GM21447 (cell line): ENCODE measurements at regions not wholly inside any gene's neighbourhood (a gene's known extent, or its start where the extent isn't known, plus 50 kb on each side); places are given as distances from the start of the nearest gene placed in this dataset.

Experiments used
- ATAC-seq: cut with Tn5 transposase; IDR thresholded peaks from one replicate; pipeline ENCODE4 v1.9.1; 2021; ENCODE audit not compliant: unreplicated experiment

DNA sequence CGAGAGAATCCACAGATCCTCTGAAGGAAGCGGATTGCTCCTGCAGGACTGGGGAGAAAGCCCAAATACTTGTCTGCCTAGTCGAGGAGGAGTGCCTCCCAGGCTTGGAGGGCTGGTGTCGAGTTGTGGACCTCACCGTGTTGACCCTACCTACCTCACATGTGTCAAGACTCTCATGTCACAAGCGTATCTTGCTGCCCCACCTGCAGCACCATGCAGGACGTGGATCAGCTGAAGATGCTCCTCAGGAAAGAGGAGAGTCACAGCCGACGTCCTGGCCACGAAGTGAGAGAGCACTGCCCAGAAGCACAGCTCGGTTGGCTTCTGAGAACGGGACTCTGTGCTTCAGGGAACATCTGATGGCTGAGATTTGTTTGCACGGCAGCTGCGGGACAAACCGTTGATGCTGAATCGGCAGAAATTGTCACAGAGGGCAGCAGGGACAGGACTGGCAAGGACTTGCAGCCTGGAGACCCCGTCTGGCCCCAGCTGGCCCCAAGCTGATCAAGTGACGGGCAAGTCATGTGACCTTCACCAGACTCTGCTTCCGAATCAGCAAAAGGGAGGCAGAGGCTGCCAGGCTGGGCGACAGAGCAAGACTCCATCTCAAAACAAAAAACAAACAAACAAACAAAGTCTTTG lies 119.1 kb upstream of the ITGA1 start:
- no peak for ATAC-seq

DNA sequence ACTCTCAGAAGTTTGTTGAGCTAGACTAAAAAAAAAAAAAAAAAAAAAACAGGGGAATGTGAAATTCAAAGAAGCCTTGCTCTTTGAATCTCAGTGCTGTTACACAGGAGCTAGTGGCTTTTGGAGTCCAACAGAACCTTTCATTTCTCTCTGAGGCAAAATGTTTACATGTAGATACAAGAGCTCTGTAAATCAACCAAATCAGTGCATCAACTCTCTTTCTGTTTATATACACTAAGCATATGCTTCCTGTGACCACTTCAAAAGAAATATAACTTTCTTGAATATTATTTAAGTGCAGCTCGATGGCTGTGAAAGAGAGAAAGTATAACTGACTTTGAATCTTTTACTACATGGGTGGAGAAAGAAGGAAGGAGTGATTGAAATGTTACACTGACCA lies 115.3 kb upstream of the ITGA1 start:
- no peak for ATAC-seq

DNA sequence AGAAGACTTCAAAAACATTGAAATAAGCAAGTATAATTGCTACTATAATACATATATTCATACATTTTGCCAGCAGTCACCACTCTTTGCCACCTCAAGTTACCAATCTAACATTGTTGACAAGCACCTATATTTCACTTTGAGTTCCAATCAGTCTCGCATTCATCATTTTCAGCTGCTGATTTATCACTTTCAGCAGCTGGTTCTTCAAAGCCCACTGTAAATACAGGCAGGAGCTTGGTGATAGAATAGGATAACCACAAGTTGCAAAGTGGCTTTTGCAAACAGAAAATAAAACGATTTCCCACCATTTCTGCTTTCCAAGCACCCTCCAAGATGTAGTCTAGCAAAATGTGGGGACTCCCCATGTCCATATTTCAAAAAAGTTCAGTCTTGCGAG lies 114.2 kb upstream of the ITGA1 start:
- ATAC-seq: no peak

DNA sequence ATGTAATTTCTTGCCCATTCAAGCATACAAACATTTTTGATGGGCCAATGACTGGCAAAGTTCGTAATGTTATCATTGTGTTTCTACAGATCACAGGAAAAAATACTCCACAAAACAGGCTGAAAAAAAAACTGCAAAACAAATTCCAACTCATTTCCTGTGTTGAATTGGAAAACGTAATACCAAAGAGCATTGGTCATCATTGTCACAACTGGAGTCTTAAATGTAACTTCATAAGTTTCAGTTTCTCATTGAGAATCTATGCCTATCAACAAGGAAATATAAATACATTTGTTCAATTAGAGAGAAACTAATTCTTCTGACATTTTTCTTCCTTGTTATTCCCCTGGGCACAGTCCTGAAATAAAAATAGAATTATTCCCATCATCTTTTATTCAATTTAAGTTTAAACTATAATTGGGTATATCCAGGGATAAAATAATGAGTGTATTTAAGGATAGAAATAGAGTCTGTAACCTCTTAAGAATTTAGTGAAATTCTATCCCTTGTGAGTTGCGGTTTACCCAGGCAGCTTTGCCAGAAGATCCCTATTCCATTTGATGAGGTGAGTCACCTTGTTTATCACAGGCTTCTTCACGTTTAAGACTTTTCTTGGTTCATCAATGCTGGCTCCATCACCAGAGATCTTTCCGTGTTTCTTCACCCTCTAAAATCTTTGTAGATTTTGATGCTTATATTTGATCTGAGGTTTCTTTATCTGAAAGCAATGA lies 112.7 kb upstream of the ITGA1 start:
- ATAC-seq: no peak

DNA sequence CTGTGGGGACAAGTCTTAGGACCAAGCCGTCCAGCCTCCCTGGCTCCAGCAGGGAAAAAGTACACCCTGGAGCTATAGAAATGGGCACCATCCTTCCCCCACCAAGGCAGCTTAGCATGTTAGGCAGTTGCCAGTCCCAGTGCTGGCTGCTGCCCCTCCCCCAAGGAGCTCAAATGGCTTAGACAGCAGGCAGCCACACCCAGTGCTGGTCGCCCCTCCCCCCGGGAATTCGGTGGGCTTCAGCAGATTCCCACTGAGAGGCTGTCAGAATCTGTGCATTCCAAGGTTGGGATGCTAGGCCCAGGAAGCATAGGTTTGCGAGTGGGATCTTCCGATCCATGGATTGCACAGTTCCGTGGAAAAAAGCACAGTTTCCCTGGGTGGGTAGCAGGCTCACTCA lies 105.2 kb upstream of the ITGA1 start:
- no peak for ATAC-seq

DNA sequence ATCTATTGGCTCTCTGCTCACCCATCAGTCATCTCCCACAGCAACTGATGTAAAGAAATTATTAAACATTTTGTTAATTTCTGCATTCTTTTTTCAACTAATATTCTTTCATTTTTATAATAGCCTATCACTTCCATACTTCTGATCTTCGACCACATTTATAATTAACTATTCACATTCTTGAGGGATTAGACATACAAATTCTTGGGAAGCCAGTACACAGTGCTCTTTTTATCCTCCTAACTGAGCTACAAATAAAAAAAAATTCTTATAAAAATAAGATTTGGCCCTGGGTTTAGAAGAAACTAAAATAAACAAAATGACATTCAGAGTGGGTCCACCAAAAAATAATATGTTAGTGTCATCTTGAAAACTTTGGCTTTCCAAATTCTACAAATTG lies 103.7 kb upstream of the ITGA1 start:
- no peak for ATAC-seq

DNA sequence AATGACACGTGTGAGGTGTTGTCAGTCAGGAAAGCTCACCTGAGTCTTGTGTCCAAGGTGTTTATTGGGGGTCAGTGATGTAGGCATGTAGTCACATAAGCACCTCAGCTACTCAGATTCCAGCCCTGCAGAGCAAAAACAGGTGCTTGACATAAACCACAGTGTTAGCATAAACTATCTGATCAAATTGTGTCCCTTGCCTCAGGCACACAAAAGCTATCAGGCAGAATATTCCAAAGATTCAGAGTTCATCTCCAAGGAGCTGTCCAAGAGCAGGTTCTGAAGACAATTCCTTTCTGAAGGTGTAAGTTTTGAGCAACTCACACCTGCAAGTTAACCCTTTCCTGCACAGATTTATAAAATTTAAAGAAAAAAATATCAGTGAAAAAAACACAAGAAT lies 102.2 kb upstream of the ITGA1 start:
- ATAC-seq: no peak

DNA sequence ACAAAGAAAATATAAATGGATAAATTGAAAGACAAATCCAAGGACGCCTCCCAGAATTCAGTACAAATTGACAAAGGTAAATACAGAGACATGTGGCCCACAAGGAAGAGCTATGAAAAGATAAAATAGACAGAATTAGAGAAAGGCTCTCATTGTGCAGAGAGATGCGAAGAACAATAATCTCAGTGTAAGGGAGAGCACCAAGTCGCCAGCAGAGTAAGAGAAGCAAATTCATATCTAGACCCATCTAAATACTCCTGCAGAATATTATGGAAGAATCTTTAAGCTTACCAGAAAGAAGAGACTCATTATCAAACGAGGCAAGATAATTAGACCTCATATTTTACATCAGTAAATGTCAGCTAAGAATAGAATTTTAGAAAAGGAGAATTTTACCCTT lies 101.7 kb upstream of the ITGA1 start:
- no peak for ATAC-seq

DNA sequence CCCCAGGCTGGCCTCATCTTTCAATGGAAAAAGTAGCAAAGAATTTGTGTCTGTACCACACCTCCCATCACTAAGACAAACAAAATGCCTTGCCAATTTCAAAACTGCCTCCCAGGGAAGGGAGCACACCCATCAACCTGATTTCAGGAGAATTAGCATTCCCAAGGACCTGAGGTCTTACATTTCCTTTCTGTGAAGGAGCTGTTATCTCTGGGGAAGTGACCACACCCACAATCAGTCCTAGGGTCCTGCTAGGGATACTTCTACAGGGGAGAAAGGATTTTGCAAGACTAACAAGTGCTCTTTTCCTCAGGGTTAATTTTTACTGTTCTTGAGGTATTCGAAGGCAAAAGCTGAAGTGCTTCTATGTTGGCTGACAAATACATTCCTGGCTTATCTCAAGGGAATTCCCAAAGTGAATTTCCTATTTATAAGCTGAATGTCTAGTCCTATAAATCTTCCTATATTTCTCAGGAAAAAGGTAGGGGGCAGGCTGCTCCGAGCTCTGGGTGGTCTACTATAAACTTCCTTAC lies 97.4 kb upstream of the ITGA1 start:
- ATAC-seq: no peak

DNA sequence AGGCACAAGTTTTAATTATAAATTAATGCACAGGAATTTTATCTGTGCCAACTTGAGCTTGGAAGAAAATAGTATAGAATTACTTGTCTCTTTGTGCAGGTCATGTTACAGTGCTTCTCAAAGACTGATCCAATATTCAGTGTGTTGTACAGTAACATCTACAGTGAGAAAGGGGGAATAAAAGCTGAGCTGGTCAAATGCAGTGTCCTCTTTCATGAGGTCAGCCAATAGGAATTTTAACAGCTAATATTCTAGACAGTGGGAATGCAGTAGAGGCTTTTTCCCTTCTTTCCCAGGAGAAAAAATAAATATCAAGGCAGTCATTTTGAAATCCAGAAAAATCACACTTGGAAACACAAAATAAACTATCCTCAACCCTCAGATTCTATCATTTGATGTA lies 95.7 kb upstream of the ITGA1 start:
- no peak for ATAC-seq

DNA sequence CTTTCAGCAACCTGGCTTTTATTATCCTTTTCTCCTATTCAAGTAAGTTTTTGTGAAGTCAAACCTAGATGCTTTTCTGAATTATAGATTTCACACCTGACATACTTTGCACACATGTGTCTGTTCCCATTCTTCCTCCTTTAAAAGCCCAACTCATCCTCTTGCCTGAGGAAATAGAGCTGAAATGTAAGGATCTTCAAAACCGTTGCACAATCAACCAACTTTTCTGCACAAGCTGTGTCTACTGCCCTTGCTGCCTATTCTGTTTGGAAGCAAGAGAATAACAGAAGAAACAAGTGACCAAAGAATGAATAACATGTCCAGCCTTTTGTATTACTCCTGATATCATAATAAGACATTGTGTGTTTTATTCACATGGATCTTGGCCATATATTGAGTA lies 95.1 kb upstream of the ITGA1 start:
- ATAC-seq: no peak

DNA sequence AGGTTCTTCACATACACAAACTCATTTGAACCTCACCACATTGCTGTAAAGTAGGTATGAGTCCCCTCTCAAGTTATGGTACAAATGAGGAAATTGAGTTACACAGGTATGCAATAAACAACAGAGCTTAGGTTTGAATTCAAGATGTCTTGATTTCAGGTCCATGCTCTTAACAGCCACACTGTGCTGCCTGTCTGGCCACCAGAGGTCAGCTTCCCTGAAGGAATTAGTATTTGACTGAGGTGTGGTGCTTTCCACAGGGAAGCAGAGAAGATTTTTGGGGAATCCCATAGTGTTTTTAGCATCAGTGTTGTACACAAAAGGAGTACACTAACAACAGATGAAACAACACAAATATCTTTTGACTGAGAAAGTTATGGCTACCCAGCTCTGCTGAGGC lies 94.4 kb upstream of the ITGA1 start:
- no peak for ATAC-seq

DNA sequence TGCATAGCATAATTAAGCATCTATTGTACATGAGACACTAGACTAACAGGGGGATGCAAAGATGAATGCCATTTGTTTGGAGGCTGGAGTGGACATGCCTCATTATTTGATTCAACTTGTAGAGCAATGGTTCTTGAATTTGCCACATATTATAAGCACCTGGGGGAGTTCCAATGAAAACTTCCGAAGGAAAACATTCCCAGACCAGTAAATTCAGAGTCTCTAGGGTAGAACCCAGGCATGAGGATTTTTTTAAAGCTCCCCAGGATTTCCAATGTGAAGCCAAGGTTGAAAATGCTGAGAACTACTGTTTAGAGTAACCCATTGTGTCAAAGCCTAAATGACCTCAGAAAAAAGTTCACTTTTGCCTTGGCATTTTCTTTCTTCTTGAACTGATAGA lies 93.9 kb upstream of the ITGA1 start:
- no peak for ATAC-seq

DNA sequence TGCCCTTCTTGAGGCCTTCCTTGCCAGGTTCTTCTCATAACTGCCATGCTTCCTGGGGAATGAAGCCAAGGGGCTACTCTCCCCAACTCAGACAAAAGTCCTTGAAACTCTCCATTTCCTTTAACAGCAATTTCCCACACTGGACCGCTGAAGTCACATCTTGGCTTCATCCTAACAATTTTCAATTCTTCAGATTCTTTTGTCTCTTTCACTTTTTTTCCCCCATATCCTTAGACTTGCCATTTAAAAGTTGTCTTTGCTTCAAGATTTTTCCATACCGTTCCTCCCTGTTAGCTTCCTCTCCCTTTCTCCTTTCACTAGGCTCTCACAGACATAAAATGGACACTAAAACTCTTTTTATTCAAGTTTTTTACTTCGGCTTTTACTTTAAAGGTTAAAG lies 93.1 kb upstream of the ITGA1 start:
- no peak for ATAC-seq

DNA sequence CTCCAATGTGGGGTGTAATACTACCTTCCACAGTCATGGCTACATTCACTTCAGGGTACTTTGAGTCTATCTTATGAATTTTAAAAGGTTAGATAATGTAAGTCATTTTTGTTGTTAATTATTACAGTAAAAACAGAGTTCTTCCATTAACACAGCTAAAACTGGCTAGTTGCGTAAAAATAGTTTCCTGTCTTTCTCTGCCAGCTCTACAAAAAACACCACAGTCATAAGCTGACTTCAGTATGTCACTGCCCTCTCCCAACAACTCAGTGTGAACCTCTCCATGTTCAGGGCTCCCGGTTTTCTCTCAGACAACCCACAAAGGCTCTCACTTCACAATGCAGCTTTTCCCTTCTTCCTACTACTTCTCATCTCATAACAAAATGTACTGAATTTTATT lies 84.8 kb upstream of the ITGA1 start:
- no peak for ATAC-seq

DNA sequence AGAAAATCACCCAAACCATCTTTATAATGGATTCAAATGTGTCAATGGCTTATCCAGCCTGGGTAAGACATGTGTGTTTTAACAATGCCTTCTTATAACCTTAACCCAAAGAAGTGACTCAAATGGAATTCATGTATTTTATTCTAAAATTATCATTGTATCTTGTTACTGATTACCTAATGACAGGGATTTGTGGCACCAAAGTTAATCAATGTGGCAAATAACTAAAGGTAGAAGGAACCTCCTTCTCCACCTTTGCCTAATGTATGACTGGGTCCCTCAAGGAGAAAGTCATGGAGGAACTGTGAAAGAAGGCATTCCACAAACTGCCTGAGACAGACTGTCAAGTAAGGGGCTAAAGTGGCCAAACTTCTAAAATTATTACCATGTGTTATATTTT lies 84.4 kb upstream of the ITGA1 start:
- no peak for ATAC-seq

DNA sequence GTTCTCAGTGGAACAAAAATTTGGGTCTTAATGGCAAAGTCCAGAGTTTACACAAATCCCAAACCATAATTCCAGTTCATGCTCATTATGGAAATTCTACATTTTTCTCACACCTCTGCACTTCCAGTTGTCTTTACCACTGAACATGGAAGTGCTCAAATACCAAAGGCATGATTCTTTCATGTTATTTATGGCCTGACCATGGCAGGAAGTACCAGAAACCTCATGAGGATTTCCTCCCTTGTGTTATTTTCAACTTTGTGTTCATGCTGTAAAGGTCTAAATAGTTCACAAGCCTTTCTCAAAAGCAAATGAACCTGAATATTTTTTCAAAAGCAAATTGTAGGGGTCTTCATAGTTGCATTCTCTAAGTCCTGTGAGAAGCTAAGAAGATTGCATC lies 82.0 kb upstream of the ITGA1 start:
- no peak for ATAC-seq

DNA sequence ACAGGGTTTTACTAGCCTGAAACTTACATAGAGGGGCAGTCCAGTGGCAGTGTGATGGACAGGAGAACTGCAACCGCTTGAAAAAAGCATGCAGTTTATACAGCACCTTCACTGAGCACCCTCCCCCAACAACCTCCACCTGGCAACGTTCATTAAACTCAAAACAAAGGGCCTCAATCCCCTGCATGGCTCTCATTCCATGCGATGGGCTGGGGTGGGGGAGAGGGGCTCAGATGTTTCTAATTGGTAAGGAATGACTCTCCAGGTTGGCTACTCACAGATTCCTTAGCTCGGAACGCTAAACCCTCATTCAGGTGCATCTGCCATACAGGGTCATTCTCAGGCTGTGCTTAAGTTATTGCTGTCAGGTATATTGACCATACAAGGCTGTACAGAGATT lies 80.9 kb upstream of the ITGA1 start:
- no peak for ATAC-seq

DNA sequence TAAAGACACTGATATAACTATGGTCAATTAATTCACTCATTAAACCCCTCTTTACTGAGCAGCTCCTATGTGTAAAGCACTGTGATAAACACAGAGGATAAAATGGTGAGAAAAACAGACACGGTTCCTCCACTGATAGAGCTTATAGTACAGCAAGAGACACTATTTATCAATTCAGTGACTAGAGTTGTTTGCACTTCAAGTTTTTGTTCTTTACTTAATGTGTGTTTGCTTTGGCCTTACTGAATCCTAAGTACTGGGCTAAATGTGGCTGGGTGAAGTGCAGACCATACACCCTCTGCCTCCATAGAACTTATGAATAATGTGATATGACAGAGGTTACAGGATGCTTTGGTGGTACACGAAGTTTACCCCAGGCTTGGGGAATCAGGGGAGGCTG lies 80.1 kb upstream of the ITGA1 start:
- no peak for ATAC-seq

DNA sequence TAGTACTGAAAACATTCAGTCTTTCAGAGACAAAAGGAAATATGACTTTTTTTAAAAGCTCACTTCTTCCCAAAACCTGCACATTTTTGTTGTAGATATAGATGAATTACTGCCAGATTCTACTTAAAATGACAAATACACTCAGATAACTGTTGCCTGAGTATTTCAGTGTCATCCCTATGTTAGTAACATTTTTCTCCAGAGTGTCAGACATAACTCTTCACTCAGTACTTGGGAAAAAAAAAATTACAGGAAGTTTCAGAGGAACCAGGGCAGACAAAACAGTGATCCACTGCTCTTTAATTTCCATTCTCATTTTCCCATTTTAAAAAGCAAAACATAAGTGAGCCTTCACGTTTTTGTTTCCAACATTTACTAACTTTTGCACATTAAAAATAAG lies 79.3 kb upstream of the ITGA1 start:
- no peak for ATAC-seq

DNA sequence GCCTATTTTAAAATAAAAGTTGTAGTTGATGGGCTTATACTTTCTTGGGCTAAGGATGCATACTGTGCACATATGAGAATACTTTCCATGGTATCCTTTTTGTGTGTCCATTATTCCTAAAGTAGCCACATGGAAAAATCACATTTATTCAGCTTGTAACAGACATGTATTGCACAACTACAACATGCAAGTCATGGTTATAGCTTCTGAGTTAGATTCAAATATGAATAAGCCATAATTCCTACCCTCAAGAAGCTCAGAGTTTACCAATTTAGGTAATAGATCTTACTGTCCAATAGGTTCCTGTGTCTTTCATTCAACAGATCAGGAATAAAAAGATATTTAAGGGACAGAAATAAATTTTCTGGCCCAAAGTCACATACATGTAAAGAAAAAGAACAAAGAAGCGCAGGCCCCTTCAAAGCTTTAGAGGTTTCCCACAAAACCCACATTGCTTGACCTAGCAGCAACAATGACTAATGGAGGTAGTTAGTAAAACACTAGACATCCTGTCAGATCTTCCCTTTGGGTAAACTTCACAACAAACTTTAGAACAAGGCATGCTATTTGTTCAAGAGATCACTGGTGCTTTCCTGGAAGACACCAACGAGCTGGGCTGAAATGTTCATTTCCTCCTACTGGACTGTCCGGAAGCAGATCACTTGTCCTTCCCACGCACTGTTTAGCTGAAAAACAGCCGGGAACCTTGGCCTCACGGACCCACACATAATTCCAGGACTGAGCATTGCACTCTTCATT lies 78.4 kb upstream of the ITGA1 start:
- ATAC-seq: peak; percentile 77

DNA sequence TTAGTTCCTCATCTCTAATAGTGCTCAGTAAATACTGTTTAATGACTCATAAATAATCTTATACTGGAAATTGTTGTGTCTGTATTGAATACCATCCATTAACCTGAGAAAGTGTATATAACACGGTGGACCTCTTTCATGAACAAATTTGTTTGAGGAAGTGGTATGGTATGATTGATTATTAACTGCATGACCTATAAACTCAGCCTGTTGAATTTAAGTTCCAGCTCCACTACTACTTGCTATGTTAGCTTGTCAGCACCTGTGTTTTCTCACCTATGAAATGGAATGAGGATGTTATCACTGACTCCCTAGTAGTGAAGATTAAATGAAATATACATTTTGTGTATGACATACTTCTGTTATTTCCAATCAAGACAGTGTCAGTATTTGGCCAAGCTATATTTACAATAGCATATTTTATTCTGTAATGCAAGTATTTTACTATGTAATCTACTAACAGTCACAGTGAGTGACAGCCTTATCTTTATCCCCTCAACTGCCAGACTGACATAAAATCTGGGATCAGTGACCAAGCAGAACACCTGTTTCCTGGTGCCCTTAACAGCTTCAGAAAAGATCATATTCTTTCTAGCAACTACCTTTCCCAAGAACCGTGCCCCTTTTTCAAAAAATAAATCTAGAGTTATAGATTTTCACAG lies 77.3 kb upstream of the ITGA1 start:
- ATAC-seq: peak; percentile 56
